Occipital lobe (tissue), 1 donor: ENCODE measurements at regions not wholly inside any gene's neighbourhood (a gene's known extent, or its start where the extent isn't known, plus 50 kb on each side); places are given as distances from the start of the nearest gene placed in this dataset.
"Not testable (repeated sequence)": the region's sequence is repeated elsewhere in the genome, so short reads cannot be mapped to it uniquely, and the experiment has no call there.

Experiments used
- DNase-seq: peaks from one replicate; lab custom pipeline; 2025; lab: John Stamatoyannopoulos, UW

DNA sequence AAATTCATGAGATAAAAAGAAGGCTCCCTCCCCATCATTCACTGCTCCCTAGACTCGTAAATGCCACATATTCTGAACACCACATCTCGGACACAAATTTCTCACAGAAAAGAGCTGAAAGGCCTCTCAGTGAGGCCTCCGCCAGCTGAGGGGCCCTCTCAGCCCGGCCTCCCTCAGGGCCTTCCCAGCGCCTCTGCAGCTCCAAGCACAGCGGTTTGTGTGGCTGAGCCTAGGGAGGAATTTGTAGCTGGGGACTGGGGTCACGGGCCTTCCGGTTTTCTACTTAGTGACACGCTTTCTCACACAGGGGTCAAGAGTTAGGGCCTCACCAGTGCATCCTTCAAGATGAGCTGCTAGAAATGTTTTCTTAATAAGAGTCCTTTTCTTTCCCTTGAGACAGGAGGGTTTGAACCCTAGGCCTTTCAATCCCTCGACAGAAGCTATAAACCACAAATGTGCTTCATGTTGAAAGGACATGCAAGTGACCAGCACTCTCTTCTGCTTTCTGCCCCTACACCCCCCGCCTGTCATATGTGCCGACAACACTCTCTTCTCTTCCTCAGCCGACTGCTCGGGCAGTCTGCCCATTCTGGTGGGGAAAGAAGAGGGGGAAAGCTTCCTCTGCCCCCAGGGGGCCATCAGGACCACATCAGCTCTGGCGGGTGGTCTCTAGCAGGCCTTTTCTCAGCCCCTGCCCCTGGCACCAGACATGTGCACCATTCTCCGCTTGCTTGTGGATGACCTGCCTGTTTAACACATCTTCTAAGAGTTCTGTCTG, 104.9 kb downstream of the CHIC2 start:
- DNase-seq = no peak

DNA sequence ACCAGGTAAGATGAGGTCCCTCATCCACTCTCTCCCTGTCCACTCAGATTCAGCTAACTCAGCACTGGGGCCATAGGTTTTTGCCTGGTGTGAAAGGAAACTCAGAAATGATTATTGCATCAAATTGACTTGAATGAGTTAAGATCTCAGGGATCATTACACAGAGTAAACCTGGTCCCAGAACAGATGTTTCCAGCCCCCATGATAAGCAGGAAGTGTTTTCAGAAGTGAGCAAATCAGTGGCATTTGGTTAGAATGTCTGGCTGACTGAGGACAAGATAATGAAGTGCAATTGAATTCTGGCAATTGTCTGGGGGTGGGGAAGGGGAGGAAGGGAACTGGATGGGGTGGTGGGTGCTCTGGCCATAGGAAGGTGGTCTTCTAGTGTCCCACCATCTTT, 108.0 kb downstream of the CHIC2 start:
- no peak for DNase-seq

DNA sequence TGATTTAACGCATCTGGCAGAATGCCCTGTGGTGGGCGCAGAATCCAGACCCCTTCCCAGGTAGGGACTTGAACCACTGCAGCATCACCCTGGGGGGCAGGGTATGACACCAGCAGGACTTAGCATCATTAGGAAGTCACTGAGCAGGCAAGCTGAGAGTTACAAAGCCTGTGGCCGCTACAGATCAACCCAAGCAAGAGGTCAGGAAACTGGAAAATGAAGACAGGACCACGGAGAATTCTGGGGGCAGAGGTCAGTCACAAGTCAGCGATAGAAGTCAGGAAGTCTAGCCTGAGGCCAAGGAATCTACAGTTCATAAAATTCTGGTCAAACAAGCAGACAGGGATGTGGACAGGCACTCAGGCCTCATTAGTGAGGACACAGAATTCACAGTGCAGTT, 108.4 kb downstream of the CHIC2 start:
- no peak for DNase-seq

DNA sequence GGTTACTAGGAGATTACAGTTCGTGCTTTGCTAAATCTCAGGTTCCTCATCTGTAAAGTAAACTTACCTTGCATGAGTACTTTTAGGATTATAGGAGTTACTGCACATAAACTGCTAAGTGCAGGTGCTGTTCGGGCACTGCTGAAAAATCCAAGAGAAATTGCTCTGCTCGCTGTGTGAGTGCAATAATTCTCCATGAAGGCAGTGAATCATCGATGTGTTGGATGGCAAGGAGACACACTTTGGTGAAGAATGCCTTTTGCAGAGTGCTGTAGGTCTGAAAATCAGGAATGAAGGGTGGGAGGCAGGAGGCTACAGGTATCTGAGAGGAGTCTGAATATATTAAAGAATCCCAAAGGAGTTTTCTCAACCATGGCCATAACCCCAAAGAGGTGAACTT, 113.0 kb downstream of the CHIC2 start:
- DNase-seq = no peak

DNA sequence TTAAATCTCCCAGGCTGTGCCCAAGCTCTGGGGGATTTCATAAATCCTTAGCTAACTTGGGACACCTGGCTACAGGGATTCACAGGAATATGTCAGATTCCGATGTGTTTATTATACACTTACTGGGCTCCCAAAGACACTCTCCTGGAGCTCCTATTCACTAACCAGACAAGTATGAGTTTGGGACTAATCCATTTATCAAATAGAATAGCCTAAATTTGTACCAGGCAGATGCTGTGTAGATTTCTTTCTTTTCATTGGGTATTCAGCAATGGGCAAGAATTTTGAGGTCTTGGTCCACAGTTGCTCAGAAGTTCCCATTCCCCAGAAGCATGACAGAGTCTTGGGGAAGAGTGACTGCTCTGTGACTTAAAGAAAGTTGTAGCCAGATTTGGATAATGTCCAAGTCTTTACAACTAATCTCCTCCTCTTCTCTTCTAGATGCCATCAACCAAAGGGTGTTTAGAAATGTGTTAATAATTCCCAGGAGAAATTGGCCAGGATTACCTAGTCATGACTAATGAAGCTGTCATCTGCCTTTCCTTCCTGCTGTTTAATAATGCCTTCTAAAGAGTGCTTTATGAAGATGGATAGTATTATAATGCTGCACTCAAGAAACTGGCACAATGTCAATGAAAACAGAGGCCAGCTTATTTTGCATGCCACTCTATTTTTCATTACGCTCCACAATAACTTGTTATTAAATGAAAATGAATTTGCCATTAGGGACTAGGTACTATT, 120.9 kb downstream of the CHIC2 start:
- DNase-seq = no peak

DNA sequence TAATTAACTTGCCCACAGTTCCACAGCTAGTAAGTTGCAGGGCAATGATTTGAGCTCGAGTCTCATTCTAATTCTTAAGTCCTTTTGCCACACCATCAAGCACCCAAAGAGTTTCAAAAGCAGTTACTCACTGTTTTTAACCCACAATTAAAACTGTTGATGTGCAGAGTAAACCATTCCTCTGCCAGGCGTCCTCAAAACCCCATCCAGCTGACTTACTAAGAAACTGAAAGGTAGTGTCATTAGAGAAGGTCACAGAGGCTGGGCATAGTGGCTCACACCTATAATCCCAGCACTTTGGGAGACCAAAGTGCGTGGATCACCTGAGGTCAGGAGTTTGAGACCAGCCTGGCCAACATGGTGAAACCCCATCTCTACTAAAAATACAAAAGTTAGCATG, 121.7 kb downstream of the CHIC2 start:
- DNase-seq = no peak

- DNase-seq = no peak
These were observed 123.1 kb downstream of the CHIC2 start for GRCh38 chr4:53941331-53941730.

DNA sequence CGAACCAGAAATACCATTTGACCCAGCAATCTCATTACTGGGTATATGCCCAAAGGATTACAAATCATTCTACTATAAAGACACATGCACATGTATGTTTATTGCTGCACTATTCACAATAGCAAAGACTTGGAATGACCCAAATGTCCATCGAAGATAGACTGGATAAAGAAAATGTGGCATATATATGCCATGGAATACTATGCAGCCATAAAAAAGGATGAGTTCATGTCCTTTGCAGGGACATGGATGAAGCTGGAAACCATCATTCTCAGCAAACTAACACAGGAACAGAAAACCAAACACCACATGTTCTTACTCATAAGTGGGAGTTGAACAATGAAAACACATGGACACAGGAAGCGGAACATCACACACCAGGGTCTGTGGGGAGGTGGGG, 124.5 kb downstream of the CHIC2 start:
- not testable (repeated sequence) for DNase-seq

DNA sequence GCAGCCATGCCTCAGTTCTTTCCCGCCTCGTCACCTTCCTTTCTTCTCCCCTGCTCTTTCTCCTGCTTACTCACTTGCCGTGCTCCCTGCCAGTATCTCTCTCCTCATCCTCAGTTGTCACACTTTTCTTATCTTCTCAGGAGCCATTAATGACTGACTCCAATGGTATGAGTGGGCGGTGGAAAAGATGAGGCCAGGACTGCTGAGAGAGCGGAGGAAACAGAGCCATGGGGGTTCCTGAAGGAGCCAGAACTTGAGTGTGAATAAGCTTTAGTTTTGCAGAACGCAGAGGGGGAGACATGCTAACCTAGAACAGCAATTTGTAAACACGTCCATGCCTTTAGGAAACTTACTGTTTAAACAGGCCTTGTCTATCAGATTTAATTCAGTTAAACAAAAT, 126.5 kb downstream of the CHIC2 start:
- DNase-seq = no peak

- no peak for DNase-seq
These were observed 127.1 kb downstream of the CHIC2 start for GRCh38 chr4:53937327-53937726.

DNA sequence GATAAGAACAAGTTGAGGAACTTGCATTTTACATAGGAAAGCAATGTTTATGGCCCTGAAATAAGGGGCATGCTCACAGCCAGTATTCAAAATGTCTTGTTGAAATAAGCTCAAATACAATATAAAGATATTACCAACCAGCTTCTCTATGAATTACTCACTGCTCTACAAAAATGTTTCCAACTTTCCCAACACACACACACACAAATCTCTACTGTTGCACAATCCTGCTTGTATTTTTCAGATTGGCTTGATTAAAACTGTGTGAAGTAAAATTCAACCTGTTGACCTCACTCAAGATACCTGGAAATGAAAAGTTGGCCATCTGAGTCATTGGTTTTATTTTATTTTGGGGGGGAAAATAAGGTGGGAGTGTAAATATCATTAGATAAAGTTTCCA, 128.6 kb downstream of the CHIC2 start:
- no peak for DNase-seq

- DNase-seq = no peak
These were observed 131.4 kb downstream of the CHIC2 start for GRCh38 chr4:53932796-53933610.

DNA sequence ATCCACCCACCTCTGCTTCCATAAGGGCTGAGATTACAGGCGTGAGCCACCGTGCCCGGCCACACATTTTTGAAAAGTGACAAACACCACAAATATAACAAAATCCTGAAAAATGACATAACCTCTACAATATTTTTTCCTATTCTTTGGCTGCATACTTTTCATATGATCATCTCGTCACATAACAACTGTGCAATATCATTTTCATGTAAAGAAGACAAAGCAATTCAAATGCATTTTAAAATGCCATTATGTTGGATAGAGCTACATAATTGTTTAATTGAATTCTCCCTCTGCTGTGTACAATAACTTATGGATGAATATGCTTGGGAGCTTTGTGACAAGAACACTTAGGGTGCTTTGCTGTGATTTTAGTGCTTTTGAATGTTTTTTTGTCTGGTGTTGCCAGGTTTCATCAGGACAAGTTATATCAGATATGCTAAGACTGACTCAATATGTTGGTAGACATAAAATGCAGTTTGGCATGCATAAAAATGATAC, 132.9 kb downstream of the CHIC2 start:
- DNase-seq = no peak

DNA sequence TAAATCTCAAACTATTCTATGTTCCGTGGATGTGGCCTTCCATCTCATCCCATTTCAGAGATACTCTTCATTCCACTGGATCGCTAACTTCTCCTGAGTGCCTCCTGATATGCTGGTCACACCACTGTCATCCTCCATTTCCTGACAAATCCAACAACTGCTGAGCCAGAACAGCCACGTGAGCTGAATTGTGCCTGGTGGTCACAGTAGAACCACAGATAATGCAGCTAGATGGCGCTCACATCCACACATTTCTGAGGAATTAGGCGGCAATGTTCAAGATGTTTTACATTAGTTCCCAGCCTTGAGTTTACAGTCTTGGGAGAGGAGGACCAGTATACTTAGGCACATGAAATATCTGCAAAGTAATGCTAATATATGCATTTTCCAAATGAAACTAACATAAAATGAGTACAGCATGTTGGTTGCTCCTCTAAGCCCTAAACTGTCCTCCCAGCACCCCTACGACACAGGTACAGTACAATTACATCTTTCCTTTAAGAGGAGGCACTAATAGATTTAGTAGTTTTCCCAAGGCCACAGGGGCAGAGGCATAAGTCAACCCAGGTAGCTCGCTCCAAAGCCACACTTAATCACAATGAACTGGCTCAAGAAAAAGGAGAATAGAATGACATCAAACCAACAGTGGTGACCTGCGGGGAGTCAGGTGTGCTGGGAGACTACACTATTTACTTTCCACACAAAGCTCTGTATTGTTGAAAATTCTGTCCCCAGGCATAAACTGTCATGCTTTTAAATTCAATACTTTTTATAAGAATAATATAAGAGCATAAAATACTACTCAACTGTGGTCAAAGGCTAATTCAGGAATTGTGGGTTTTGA, 134.2 kb downstream of the CHIC2 start:
- DNase-seq = peak; percentile 35

DNA sequence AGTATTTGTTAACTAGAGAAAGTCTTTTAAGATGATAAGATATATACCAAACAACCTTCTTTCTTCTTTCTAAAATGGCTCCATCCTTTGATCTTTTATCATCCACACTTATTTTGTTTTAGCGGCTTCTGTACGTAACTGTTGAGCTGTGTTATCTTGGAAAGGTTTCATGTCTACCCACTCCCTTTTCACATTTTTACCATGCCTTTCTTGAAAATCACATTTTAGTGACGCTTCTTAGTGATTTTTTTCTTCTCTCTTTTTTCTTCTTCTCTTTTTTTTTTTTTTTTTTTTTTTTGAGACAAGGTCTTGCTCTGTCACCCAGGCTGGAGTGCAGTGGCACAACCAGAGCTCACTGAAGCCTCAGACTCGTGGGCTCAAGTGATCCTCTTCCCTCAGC, 135.1 kb downstream of the CHIC2 start:
- DNase-seq = no peak

DNA sequence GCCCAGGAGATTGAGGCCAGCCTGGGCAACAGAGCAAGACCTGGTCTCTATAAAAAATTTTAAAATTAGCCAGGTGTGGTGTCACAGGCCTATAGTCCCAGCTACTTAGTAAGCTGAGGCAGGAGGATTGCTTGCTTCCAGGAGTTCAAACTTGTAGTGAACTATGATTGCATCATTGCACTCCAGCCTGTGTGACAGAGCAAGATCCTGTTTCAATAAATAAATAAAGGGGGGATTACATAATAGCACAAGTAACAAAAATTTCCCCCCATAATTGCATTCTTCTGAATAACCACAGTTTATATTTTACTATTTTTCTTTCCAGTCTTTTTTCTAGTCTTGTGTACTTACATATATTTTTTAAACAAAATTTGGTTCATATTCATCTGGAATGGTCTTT, 135.6 kb downstream of the CHIC2 start:
- DNase-seq = no peak

DNA sequence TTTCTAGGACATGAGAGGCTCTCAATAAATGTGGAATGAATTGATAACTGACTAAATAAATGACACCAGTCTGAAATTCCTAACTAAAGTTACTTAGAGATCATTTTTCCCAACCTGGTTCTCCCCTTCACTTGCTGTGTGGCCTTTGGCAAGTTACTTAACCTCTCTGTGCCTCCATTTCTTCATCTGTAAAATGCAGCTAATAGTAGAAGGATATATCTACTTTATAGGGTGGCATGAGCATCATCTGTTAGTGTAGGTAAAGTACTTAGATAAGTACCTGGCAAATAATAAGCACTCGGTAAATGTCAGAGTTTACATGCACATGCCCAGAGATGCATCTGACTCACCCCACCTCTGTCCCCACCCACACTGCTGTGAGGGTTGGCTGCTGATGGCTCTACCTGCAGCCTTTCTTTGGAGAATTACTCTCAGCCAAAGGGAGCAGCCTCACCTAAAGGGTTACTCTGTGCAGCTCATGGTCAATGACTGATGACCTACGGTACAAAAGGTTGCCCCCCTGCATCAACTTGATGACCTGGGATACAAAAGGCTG, 139.3 kb downstream of the CHIC2 start:
- DNase-seq = no peak

DNA sequence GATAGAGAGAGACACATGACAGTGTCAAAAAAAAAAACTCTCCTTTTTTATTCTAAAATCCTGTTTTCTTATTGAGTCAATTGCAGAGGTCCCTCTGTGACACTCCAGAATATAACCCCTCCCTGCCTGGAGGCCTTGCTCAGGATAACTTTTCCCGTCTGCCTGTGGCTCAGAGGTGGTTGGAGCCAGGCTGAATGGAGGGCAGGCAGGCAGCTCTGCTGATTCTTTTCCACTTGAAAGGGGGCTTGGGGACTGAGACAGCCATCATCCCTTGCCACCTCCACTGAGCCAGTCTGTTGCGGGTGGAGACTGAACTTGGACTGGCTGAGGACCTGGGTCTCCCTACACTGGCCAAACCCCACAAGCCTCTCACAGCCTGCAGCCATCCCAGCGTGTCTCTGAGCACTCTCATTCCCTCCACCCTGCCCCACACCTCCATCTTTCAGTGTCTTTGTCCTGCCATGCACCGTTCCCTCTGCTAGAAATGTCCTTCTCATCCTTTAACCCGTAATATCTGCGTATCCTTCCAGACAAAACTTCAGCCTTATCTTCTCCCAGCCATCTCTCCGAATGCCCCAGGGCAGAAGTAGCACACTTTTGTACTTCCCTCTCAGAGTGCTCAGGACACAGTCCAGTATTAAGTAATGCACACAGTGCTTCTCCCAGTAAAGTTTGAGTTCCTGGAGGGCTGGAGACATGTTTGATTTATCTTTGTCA, 139.9 kb downstream of the CHIC2 start:
- DNase-seq = no peak

- no peak for DNase-seq
These were observed 140.5 kb downstream of the CHIC2 start for GRCh38 chr4:53923921-53924320.

DNA sequence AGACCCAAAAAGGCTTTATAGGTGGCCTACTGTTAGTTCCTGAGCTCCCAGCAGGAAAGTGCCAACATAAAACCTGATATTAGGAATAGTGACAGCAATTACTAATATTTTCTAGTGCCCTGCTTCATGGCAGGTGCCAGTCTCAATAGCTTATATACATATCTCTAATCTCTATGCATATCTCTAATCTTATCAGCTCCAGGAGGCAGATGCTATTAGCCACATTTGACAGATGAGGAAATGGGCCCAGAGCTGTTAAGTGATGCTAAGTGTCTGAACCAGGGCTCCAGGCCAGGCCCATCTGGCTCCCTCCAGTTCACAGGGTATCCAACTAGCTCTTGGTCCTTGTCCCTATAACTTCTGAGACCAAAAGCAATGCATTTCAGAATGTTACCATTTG, 142.5 kb downstream of the CHIC2 start:
- DNase-seq = no peak
